Breast epithelium (tissue), 4 donors: ENCODE measurements at regions not wholly inside any gene's neighbourhood (a gene's known extent, or its start where the extent isn't known, plus 50 kb on each side); places are given as distances from the start of the nearest gene placed in this dataset.

ENCODE experiments used
- DNase-seq, 2 donors: peaks; one replicate each; pipeline ENCODE4 v3.0.0-alpha.2; 2019; ENCODE audit warnings: low spot score in 2 of 2
- H3K27ac ChIP-seq, 2 donors: fragments of 200-600 bp; sonication (generic) in 1 of 2; one replicate each; pipeline ENCODE4 v1.5.1; 2016 to 2019; ENCODE audit warnings: mild to moderate bottlenecking in 1 of 2
- H3K27me3 ChIP-seq, 2 donors: fragments of 200-600 bp; sonication (generic) in 1 of 2; one replicate each; pipeline versions ENCODE4 v1.5.1 to v1.6.0; 2017 to 2019; ENCODE audit warnings: control low read depth in 1 of 2, mild to moderate bottlenecking in 1 of 2
- H3K36me3 ChIP-seq: fragments of 200-600 bp; one replicate; pipeline ENCODE4 v1.5.1; 2019
- H3K4me1 ChIP-seq, 2 donors: fragments of 200-600 bp; sonication (generic); one replicate each; pipeline ENCODE4 v1.5.1; 2016 to 2019; ENCODE audit warnings: control low read depth in 1 of 2
- H3K4me3 ChIP-seq, 3 donors: fragments of 200-600 bp; sonication (generic); 1 replicate in 2 of 3; 2 replicates in 1 of 3; pipeline ENCODE4 v1.5.1; 2016 to 2019; ENCODE audit warnings: mild to moderate bottlenecking in 3 of 3, moderate library complexity in 2 of 3
- H3K9me3 ChIP-seq, 2 donors: fragments of 200-600 bp; sonication (generic) in 1 of 2; one replicate each; pipeline ENCODE4 v1.5.1; 2016 to 2019; ENCODE audit warnings: control low read depth in 1 of 2
- CTCF ChIP-seq, 3 donors: fragments of 450-650 bp; IDR thresholded peaks; one replicate each; pipeline ENCODE4 v1.5.1; 2016 to 2017; ENCODE audit warnings: antibody characterized with exemption in 3 of 3, mild to moderate bottlenecking in 3 of 3, moderate library complexity in 3 of 3
- POLR2A ChIP-seq: fragments of 450-650 bp; IDR thresholded peaks from one replicate; pipeline ENCODE4 v1.6.1; 2016; ENCODE audit warnings: antibody characterized with exemption, mild to moderate bottlenecking, moderate library complexity
- POLR2AphosphoS5 ChIP-seq, 3 donors: sonication (generic); formaldehyde crosslinking; IDR thresholded peaks; one replicate each; pipeline ENCODE4 v1.6.1; 2017; ENCODE audit warnings: antibody characterized with exemption in 3 of 3
- intact Hi-C: fragments of 100-400 bp; cut with DNase I; formaldehyde crosslinking; loops from one replicate; pipeline ENCODE4 v1.15.1; 2023; ENCODE audit warnings: low total_unique reads

- intact Hi-C loops: no loop called here
- no peak for DNase-seq
- H3K36me3 ChIP-seq: no peaks in the 10 kb centered on the region
- TF ChIP-seq POLR2A: no peak
- no peak overlapping the region for H3K27ac ChIP-seq
- H3K27me3 ChIP-seq: no peaks in the 10 kb centered on the region
- H3K9me3 ChIP-seq: no peaks in the 10 kb centered on the region
- no peak overlapping the region for H3K4me3 ChIP-seq
- no peaks in the 10 kb centered on the region for H3K4me1 ChIP-seq
Measured at GRCh38 chr4:175282407-175282806, 364.2 kb downstream of the ADAM29 start.

GRCh38 chr4:175290401-175290800 is 372.2 kb downstream of the ADAM29 start:
- Histone ChIP-seq H3K36me3 (no peaks in the 10 kb centered on the region), H3K9me3 (no peaks in the 10 kb centered on the region), H3K27ac (no peak overlapping the region), H3K4me1 (no peaks in the 10 kb centered on the region), H3K4me3 (no peak overlapping the region), H3K27me3 (no peaks in the 10 kb centered on the region)
- no peak for DNase-seq
- intact Hi-C loops: no loop called here
- no peak for TF ChIP-seq CTCF (IDR thresholded peaks at IDR 0.05)
- no peak for TF ChIP-seq POLR2AphosphoS5 (IDR thresholded peaks at IDR 0.05)
- no peak for TF ChIP-seq POLR2A

DNA sequence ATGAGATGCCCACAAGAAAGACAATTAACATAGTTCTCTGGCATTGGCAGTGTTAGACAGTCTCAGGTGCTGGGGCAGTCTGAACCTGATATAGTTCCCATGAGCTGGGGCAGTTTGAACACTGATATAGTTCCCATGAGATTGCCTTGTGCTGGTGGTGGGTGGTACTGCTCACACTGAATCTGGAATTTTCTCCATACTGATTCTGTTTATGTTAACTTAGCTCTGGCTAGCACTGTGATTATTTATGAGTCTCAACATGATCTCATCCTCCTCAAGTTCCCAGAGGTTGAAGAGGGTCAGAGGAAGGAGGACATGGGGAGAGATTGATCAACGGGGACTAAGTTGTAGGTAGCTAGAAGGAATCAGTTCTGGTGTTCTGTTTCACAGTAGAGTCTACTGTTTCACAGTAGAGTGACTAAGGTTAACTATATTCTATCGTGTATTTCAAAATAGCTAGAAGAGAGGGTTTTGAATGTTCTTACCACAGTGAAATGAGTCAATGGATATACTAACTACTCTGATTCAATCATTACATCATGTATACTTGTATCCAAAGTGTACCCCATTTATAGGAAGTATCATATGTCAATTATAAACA is 379.9 kb downstream of the ADAM29 start:
- H3K9me3 ChIP-seq: no peaks in the 10 kb centered on the region
- no peaks in the 10 kb centered on the region for H3K36me3 ChIP-seq
- no peaks in the 10 kb centered on the region for H3K27me3 ChIP-seq
- intact Hi-C loops: no loop called here
- no peak for TF ChIP-seq CTCF (IDR thresholded peaks at IDR 0.05)
- no peak for TF ChIP-seq POLR2AphosphoS5 (IDR thresholded peaks at IDR 0.05)
- TF ChIP-seq POLR2A: no peak
- no peak for DNase-seq
- H3K4me1 ChIP-seq: no peaks in the 10 kb centered on the region
- H3K4me3 ChIP-seq: no peak overlapping the region
- no peak overlapping the region for H3K27ac ChIP-seq

DNA sequence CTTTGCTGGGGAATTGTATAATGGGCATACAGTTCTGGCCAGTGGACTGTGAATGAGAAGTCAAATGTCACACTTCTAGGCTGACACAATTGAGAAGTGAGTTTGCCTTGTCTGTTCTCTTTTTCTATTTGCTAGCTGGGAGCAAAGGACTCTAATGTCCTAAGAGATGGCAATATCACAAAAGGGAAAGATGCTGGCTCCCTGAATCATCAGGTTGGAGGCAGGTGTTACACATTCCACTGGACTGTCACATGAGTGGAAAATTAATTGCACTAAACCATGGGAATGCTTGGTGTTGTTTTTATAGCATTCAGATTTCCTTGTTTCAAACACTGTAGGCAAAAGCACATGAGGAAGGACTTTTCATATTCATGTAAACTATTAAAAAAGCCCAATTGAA is 388.3 kb downstream of the ADAM29 start:
- Histone ChIP-seq H3K27ac (no peak overlapping the region), H3K4me1 (no peaks in the 10 kb centered on the region), H3K27me3 (no peaks in the 10 kb centered on the region), H3K4me3 (no peak overlapping the region), H3K9me3 (no peaks in the 10 kb centered on the region), H3K36me3 (no peaks in the 10 kb centered on the region)
- no peak for DNase-seq
- intact Hi-C loops: no loop called here
- no peak for TF ChIP-seq CTCF (IDR thresholded peaks at IDR 0.05)
- no peak for TF ChIP-seq POLR2AphosphoS5 (IDR thresholded peaks at IDR 0.05)
- TF ChIP-seq POLR2A: no peak

DNA sequence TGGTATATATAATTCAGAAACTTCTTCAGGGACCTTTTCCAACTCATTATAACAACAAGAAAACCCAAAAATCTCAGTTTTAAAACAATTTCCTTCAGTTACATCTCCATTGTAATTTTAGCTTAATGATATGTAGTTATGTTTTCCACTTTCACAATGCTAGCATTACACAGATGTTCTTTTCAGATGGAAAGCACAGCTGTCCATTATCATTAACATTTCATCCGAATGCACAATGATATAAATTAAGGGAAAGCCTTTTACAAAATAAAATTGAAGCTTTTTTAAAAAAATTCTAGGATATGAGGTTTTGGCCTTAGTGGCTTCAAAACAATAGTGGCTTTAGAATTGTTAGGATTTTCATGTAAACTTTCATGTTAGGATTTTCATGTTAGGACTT is 389.2 kb downstream of the ADAM29 start:
- DNase-seq: no peak
- intact Hi-C loops: no loop called here
- H3K4me1 ChIP-seq: no peaks in the 10 kb centered on the region
- no peak overlapping the region for H3K4me3 ChIP-seq
- no peaks in the 10 kb centered on the region for H3K27me3 ChIP-seq
- no peak overlapping the region for H3K27ac ChIP-seq
- no peaks in the 10 kb centered on the region for H3K9me3 ChIP-seq
- no peaks in the 10 kb centered on the region for H3K36me3 ChIP-seq
- TF ChIP-seq POLR2AphosphoS5 (IDR thresholded peaks at IDR 0.05): no peak
- no peak for TF ChIP-seq POLR2A
- TF ChIP-seq CTCF (IDR thresholded peaks at IDR 0.05): no peak

DNA sequence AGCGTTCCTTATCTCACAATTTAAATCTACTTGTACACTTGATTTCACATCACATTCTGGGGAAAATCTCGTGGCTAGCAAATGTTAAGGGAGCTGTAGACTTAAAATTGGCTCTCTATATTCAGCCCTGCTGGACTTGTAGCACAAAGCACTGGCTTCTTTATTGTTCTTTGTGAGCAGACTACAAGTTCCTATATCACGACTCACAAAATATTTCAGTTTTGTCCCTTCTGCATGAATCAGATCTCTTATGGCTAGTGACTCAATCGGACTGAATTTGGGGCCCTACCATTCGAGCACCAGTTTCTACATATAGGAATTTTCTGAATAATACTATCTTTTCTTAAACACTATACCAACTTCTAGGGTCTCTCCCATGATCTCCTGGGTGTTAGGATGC is 390.1 kb downstream of the ADAM29 start:
- intact Hi-C loops: no loop called here
- no peaks in the 10 kb centered on the region for H3K4me1 ChIP-seq
- no peak overlapping the region for H3K4me3 ChIP-seq
- TF ChIP-seq CTCF (IDR thresholded peaks at IDR 0.05) (no peak), POLR2A (no peak), POLR2AphosphoS5 (IDR thresholded peaks at IDR 0.05) (no peak)
- H3K27me3 ChIP-seq: no peaks in the 10 kb centered on the region
- no peak overlapping the region for H3K27ac ChIP-seq
- H3K9me3 ChIP-seq: no peaks in the 10 kb centered on the region
- no peak for DNase-seq
- no peaks in the 10 kb centered on the region for H3K36me3 ChIP-seq
